Stimulated activated CD4-positive, alpha-beta T cell treated with anti-CD3 and anti-CD28 coated beads, Interleukin-4, amount 100 ng/mL, for 1 hour (primary cell): ENCODE measurements at regions not wholly inside any gene's neighbourhood (a gene's known extent, or its start where the extent isn't known, plus 50 kb on each side); places are given as distances from the start of the nearest gene placed in this dataset.
"Not testable (repeated sequence)": the region's sequence is repeated elsewhere in the genome, so short reads cannot be mapped to it uniquely, and the experiment has no call there.

ENCODE experiments used
- DNase-seq: peaks from one replicate; pipeline ENCODE4 v3.0.0-alpha.2; 2020

- DNase-seq: no peak
These were observed 173.8 kb upstream of the SMIM30 start for GRCh38 chr7:113292105-113292504.

- DNase-seq: no peak
These were observed 172.7 kb upstream of the SMIM30 start for GRCh38 chr7:113291058-113291457.

GRCh38 chr7:113289140-113289740 lies 170.9 kb upstream of the SMIM30 start:
- no peak for DNase-seq

- no peak for DNase-seq
These were observed 167.1 kb upstream of the SMIM30 start for GRCh38 chr7:113285411-113285810.

GRCh38 chr7:113283861-113284260 lies 165.5 kb upstream of the SMIM30 start:
- DNase-seq: no peak

- no peak for DNase-seq
These were observed 164.5 kb upstream of the SMIM30 start for GRCh38 chr7:113282875-113283274.

- DNase-seq: no peak
These were observed 162.9 kb upstream of the SMIM30 start for GRCh38 chr7:113281223-113281622.

GRCh38 chr7:113279256-113279655 lies 160.9 kb upstream of the SMIM30 start:
- DNase-seq: no peak

GRCh38 chr7:113270790-113271189 lies 152.4 kb upstream of the SMIM30 start:
- DNase-seq: no peak

- DNase-seq: not testable (repeated sequence)
These were observed 151.2 kb upstream of the SMIM30 start for GRCh38 chr7:113269592-113269991.

- DNase-seq: no peak
These were observed 150.4 kb upstream of the SMIM30 start for GRCh38 chr7:113268757-113269156.

GRCh38 chr7:113267885-113268284 lies 149.5 kb upstream of the SMIM30 start:
- no peak for DNase-seq

GRCh38 chr7:113267271-113267670 lies 148.9 kb upstream of the SMIM30 start:
- DNase-seq: no peak

- no peak for DNase-seq
These were observed 145.4 kb upstream of the SMIM30 start for GRCh38 chr7:113263749-113264148.

- DNase-seq: not testable (repeated sequence)
These were observed 144.9 kb upstream of the SMIM30 start for GRCh38 chr7:113263215-113263742.

GRCh38 chr7:113256883-113257531 lies 138.7 kb upstream of the SMIM30 start:
- no peak for DNase-seq

- no peak for DNase-seq
These were observed 128.8 kb upstream of the SMIM30 start for GRCh38 chr7:113247198-113247597.

- no peak for DNase-seq
These were observed 128.4 kb upstream of the SMIM30 start for GRCh38 chr7:113246738-113247137.

GRCh38 chr7:113232885-113233284 lies 114.5 kb upstream of the SMIM30 start:
- no peak for DNase-seq

GRCh38 chr7:113230691-113231090 lies 112.3 kb upstream of the SMIM30 start:
- DNase-seq: no peak

- DNase-seq: no peak
These were observed 99.0 kb upstream of the SMIM30 start for GRCh38 chr7:113217314-113217713.

- DNase-seq: no peak
These were observed 97.7 kb upstream of the SMIM30 start for GRCh38 chr7:113216038-113216437.

- DNase-seq: no peak
These were observed 91.3 kb upstream of the SMIM30 start for GRCh38 chr7:113209449-113210203.

GRCh38 chr7:113207931-113208330 lies 89.6 kb upstream of the SMIM30 start:
- DNase-seq: no peak
